ENCODE measurements at regions not wholly inside any gene's neighbourhood (a gene's known extent, or its start where the extent isn't known, plus 50 kb on each side); places are given as distances from the start of the nearest gene placed in this dataset.
A peak's percentile ranks its signal among the peaks of the same experiment; 100 is the strongest.

- no peak for TF ChIP-seq CTCF (IDR thresholded peaks at IDR 0.05)
- no peak for TF ChIP-seq ZFX (IDR thresholded peaks at IDR 0.05; ENCODE audit: borderline replicate concordance)
- H3K27ac ChIP-seq = no peak overlapping the region
These were observed 153.6 kb downstream of the ABCA8 start for GRCh38 chr17:68801335-68802247.

GRCh38 chr17:68800751-68801150, 154.4 kb downstream of the ABCA8 start:
- H3K27ac ChIP-seq = no peak overlapping the region
- TF ChIP-seq ZFX (IDR thresholded peaks at IDR 0.05; ENCODE audit: borderline replicate concordance) (no peak), CTCF (IDR thresholded peaks at IDR 0.05) (no peak)

- no peak for TF ChIP-seq ZFX (IDR thresholded peaks at IDR 0.05; ENCODE audit: borderline replicate concordance)
- TF ChIP-seq CTCF (IDR thresholded peaks at IDR 0.05) = 0 out of 2 replicates have a peak, but pooled peaks have one; percentile 5
- no peak overlapping the region for H3K27ac ChIP-seq
These were observed 160.4 kb downstream of the ABCA8 start for GRCh38 chr17:68794636-68795434.

GRCh38 chr17:68792873-68793272, 162.3 kb downstream of the ABCA8 start:
- no peak for TF ChIP-seq CTCF (IDR thresholded peaks at IDR 0.05)
- no peak for TF ChIP-seq ZFX (IDR thresholded peaks at IDR 0.05; ENCODE audit: borderline replicate concordance)

GRCh38 chr17:68792042-68792685, 163.0 kb downstream of the ABCA8 start:
- no peak overlapping the region for H3K27ac ChIP-seq
- TF ChIP-seq ZFX (IDR thresholded peaks at IDR 0.05; ENCODE audit: borderline replicate concordance) (no peak), CTCF (IDR thresholded peaks at IDR 0.05) (no peak)

More at GRCh38 chr17:68792873-68793272, 162.3 kb downstream of the ABCA8 start:
- no peak overlapping the region for H3K27ac ChIP-seq

- TF ChIP-seq ZFX (IDR thresholded peaks at IDR 0.05; ENCODE audit: borderline replicate concordance) = no peak
- no peak for TF ChIP-seq CTCF (IDR thresholded peaks at IDR 0.05)
- no peak overlapping the region for H3K27ac ChIP-seq
These were observed 164.3 kb downstream of the ABCA8 start for GRCh38 chr17:68790931-68791330.
